Mammary epithelial cell (primary cell): ENCODE measurements at regions not wholly inside any gene's neighbourhood (a gene's known extent, or its start where the extent isn't known, plus 50 kb on each side); places are given as distances from the start of the nearest gene placed in this dataset.

Experiments used
- EZH2 ChIP-seq: IDR thresholded peaks from 2 replicates; pipeline ENCODE4 v1.6.1; 2012; ENCODE audit warnings: low read length, inconsistent platforms, borderline replicate concordance
- TF ChIP-seq, protein P1 (sequence below), 2 donors: IDR thresholded peaks in 1 of 2; conservative IDR thresholded peaks in 1 of 2; 2 replicates each; pipeline ENCODE4 v1.5.1; 2011 to 2012; ENCODE audit warnings: inconsistent platforms in 2 of 2, low read length in 2 of 2, mild to moderate bottlenecking in 2 of 2, control low read depth in 1 of 2, low read depth in 1 of 2; ENCODE audit not compliant: insufficient read depth in 1 of 2; ENCODE audit errors: extremely low read depth in 1 of 2

DNA sequence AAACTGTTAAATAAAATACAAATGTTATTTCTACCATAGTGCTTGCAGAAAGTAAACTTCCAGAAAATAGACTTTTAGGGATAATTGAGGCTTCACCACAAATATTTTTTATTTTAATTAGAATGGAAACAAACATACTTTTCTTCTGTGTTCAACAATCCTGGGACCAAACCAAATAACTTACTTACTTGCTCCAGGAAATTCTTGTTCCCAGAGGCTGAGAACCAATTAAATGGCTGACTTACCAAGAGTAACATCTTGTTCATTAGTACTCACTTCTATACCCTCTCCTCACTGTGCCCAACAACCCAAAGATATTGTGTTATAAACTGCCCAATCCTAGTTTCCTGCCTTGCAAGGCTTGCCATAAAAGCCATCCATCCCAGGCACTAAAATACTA lies 172.2 kb upstream of the PFN2 start:
- TF ChIP-seq, protein P1, sequence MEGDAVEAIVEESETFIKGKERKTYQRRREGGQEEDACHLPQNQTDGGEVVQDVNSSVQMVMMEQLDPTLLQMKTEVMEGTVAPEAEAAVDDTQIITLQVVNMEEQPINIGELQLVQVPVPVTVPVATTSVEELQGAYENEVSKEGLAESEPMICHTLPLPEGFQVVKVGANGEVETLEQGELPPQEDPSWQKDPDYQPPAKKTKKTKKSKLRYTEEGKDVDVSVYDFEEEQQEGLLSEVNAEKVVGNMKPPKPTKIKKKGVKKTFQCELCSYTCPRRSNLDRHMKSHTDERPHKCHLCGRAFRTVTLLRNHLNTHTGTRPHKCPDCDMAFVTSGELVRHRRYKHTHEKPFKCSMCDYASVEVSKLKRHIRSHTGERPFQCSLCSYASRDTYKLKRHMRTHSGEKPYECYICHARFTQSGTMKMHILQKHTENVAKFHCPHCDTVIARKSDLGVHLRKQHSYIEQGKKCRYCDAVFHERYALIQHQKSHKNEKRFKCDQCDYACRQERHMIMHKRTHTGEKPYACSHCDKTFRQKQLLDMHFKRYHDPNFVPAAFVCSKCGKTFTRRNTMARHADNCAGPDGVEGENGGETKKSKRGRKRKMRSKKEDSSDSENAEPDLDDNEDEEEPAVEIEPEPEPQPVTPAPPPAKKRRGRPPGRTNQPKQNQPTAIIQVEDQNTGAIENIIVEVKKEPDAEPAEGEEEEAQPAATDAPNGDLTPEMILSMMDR (conservative IDR thresholded peaks at IDR 0.05 in 1 of 2, IDR thresholded peaks at IDR 0.05 in 1 of 2; ENCODE audit: extremely low read depth in 1 of 2, insufficient read depth in 1 of 2, low read depth in 1 of 2, low read length in 2 of 2) = no peak
- TF ChIP-seq EZH2 = no peak
